Astrocyte of the spinal cord (primary cell): ENCODE measurements at regions not wholly inside any gene's neighbourhood (a gene's known extent, or its start where the extent isn't known, plus 50 kb on each side); places are given as distances from the start of the nearest gene placed in this dataset.
A peak's percentile ranks its signal among the peaks of the same experiment; 100 is the strongest.

Experiments
- DNase-seq: peaks from one replicate; pipeline ENCODE4 v3.0.0; 2011; ENCODE audit warnings: low read depth, low spot score
- H3K4me3 ChIP-seq: 2 replicates; pipeline ENCODE4 v1.5.1; 2011; ENCODE audit warnings: low read depth, mild to moderate bottlenecking, low read length, moderate library complexity
- CTCF ChIP-seq: IDR thresholded peaks from 2 replicates; pipeline ENCODE4 v1.5.1; 2012; ENCODE audit warnings: low read depth, mild to moderate bottlenecking, low read length, inconsistent platforms
- in situ Hi-C: cut with HindIII; loops from 2 replicates; pipeline ENCODE4 v1.10.0; 2017; ENCODE audit warnings: low sequenced_read_pairs

- H3K4me3 ChIP-seq, result no peak overlapping the region
- in situ Hi-C loops, result no loop called here
- no peak for DNase-seq
- TF ChIP-seq CTCF, result no peak
These were observed 137.3 kb upstream of the GOLIM4 start for GRCh38 chr3:168233001-168233400.

GRCh38 chr3:168223085-168223484 is 127.4 kb upstream of the GOLIM4 start:
- no peak overlapping the region for H3K4me3 ChIP-seq
- DNase-seq, result no peak
- in situ Hi-C loops, result no loop called here
- no peak for TF ChIP-seq CTCF

GRCh38 chr3:168220556-168220955 is 124.8 kb upstream of the GOLIM4 start:
- in situ Hi-C loops, result no loop called here
- DNase-seq, result no peak
- H3K4me3 ChIP-seq, result no peak overlapping the region
- no peak for TF ChIP-seq CTCF

GRCh38 chr3:168219530-168219929 is 123.8 kb upstream of the GOLIM4 start:
- DNase-seq, result no peak
- in situ Hi-C loops, result no loop called here
- H3K4me3 ChIP-seq, result no peak overlapping the region
- no peak for TF ChIP-seq CTCF

DNA sequence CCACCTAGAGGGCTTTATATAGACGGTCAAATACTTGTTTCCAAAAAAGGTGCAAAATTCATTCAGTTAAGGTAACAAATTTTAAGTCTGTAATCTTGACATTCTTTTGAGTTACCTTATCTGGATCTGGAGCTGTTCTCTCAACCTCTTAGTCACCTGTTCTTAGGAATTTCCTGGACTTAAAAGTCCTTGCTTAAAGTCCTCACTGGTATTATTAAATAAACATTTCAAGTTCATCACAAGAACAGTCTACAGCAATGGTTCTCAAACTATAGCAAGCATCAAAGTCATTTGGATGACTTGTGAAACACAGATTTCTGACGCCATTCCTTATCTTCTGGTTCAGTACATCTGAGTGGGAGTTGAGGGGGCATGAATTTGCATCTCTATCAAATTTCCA is 122.9 kb upstream of the GOLIM4 start:
- H3K4me3 ChIP-seq, result no peak overlapping the region
- in situ Hi-C loops, result no loop called here
- TF ChIP-seq CTCF, result no peak
- no peak for DNase-seq

GRCh38 chr3:168216851-168217250 is 121.1 kb upstream of the GOLIM4 start:
- H3K4me3 ChIP-seq, result no peak overlapping the region
- in situ Hi-C loops, result no loop called here
- TF ChIP-seq CTCF, result no peak
- DNase-seq, result no peak

- in situ Hi-C loops, result no loop called here
- no peak for TF ChIP-seq CTCF
- DNase-seq, result peak; percentile 6
These were observed 118.2 kb upstream of the GOLIM4 start for GRCh38 chr3:168213920-168214319.

More at GRCh38 chr3:168213920-168214319, 118.2 kb upstream of the GOLIM4 start:
- H3K4me3 ChIP-seq, result no peak overlapping the region
